22Rv1 (cell line): ENCODE measurements at regions not wholly inside any gene's neighbourhood (a gene's known extent, or its start where the extent isn't known, plus 50 kb on each side); places are given as distances from the start of the nearest gene placed in this dataset.

Source experiments
- H3K27ac ChIP-seq: fragments of 450-650 bp; 2 replicates; pipeline ENCODE4 v1.5.1; 2017
- CTCF ChIP-seq: fragments of 450-650 bp; IDR thresholded peaks from 2 replicates; pipeline ENCODE4 v1.5.1; 2017; ENCODE audit warnings: mild to moderate bottlenecking
- ZFX ChIP-seq: fragments of 450-650 bp; IDR thresholded peaks from 2 replicates; pipeline ENCODE4 v1.6.1; 2017; ENCODE audit warnings: antibody characterized with exemption, borderline replicate concordance

- no peak overlapping the region for H3K27ac ChIP-seq
- no peak for TF ChIP-seq CTCF
- no peak for TF ChIP-seq ZFX
These were observed 288.7 kb downstream of the SOX9 start for GRCh38 chr17:72409405-72410002.

- H3K27ac ChIP-seq: no peak overlapping the region
- TF ChIP-seq ZFX (no peak), CTCF (no peak)
These were observed 290.3 kb downstream of the SOX9 start for GRCh38 chr17:72411124-72411563.

- no peak for TF ChIP-seq ZFX
- no peak for TF ChIP-seq CTCF
- no peak overlapping the region for H3K27ac ChIP-seq
These were observed 291.8 kb downstream of the SOX9 start for GRCh38 chr17:72412650-72413076.

- TF ChIP-seq ZFX (no peak), CTCF (no peak)
- no peak overlapping the region for H3K27ac ChIP-seq
These were observed 292.5 kb downstream of the SOX9 start for GRCh38 chr17:72413077-72414031.

- H3K27ac ChIP-seq: no peak overlapping the region
These were observed 293.2 kb downstream of the SOX9 start for GRCh38 chr17:72414032-72414396.

GRCh38 chr17:72414967-72415853 is 294.4 kb downstream of the SOX9 start:
- no peak overlapping the region for H3K27ac ChIP-seq
- TF ChIP-seq ZFX (no peak), CTCF (no peak)

More at GRCh38 chr17:72414032-72414396, 293.2 kb downstream of the SOX9 start:
- TF ChIP-seq CTCF (no peak), ZFX (no peak)
